ENCODE measurements at regions not wholly inside any gene's neighbourhood (a gene's known extent, or its start where the extent isn't known, plus 50 kb on each side); places are given as distances from the start of the nearest gene placed in this dataset.

GRCh38 chr14:87160989-87161388, 832.0 kb downstream of the GALC start:
- intact Hi-C loops (cut with DNase I, micrococcal nuclease): no loop called here
- Mint-ChIP-seq H3K9me3 (peaks cover 12% of the 10 kb centered on the region), H3K4me1 (ENCODE audit: low read depth) (no peaks in the 10 kb centered on the region), H3K27me3 (no peaks in the 10 kb centered on the region), H3K4me3 (no peak overlapping the region), H3K27ac (no peak overlapping the region), H3K36me3 (ENCODE audit: low read depth) (no peaks in the 10 kb centered on the region)
- Histone ChIP-seq H3K27ac (ENCODE audit: low read depth in 1 of 2, low read length in 2 of 2) (no peak overlapping the region), H3K27me3 (ENCODE audit: control insufficient read depth in 1 of 2, insufficient read depth in 2 of 2, low read length in 2 of 2) (no peaks in the 10 kb centered on the region), H3K4me3 (ENCODE audit: low read length) (no peak overlapping the region), H3K4me1 (ENCODE audit: insufficient read depth, low read length) (no peaks in the 10 kb centered on the region), H3K9me3 (ENCODE audit: control insufficient read depth in 1 of 2, insufficient read depth in 1 of 2, low read length in 2 of 2) (peaks cover 0 to 4% of the 10 kb centered on the region in 2 experiments), H3K36me3 (ENCODE audit: insufficient read depth, low read length) (no peaks in the 10 kb centered on the region)
- DNase-seq (no peak), ATAC-seq (ENCODE audit: poor library complexity) (no peak)
- ChIA-PET POLR2A (no interaction called here), CTCF (no interaction called here)
- TF ChIP-seq CTCF (IDR thresholded peaks at IDR 0.05): no peak

GRCh38 chr14:87158283-87158682, 834.7 kb downstream of the GALC start:
- Histone ChIP-seq H3K36me3 (ENCODE audit: insufficient read depth, low read length) (no peaks in the 10 kb centered on the region), H3K4me1 (ENCODE audit: insufficient read depth, low read length) (no peaks in the 10 kb centered on the region), H3K27me3 (ENCODE audit: control insufficient read depth in 1 of 2, insufficient read depth in 2 of 2, low read length in 2 of 2) (no peaks in the 10 kb centered on the region), H3K9me3 (ENCODE audit: control insufficient read depth in 1 of 2, insufficient read depth in 1 of 2, low read length in 2 of 2) (peaks cover 0 to 8% of the 10 kb centered on the region in 2 experiments), H3K27ac (ENCODE audit: low read depth in 1 of 2, low read length in 2 of 2) (no peak overlapping the region), H3K4me3 (ENCODE audit: low read length) (no peak overlapping the region)
- DNase-seq (no peak), ATAC-seq (ENCODE audit: poor library complexity) (no peak)
- no peak overlapping the region for H3K27ac Mint-ChIP-seq
- no peaks in the 10 kb centered on the region for H3K4me1 Mint-ChIP-seq (ENCODE audit: low read depth)
- POLR2A ChIA-PET: no interaction called here
- H3K36me3 Mint-ChIP-seq (ENCODE audit: low read depth): no peaks in the 10 kb centered on the region
- H3K4me3 Mint-ChIP-seq: no peak overlapping the region
- H3K27me3 Mint-ChIP-seq: no peaks in the 10 kb centered on the region
- no peak for TF ChIP-seq CTCF (IDR thresholded peaks at IDR 0.05)
- intact Hi-C loops (cut with DNase I, micrococcal nuclease): no loop called here
- peaks cover 8% of the 10 kb centered on the region for H3K9me3 Mint-ChIP-seq
- CTCF ChIA-PET: no interaction called here

- CTCF ChIA-PET: no interaction called here
- POLR2A ChIA-PET: no interaction called here
- H3K27ac ChIP-seq (ENCODE audit: low read depth in 1 of 2, low read length in 2 of 2): no peak overlapping the region
- no peaks in the 10 kb centered on the region for H3K27me3 Mint-ChIP-seq
- no peak overlapping the region for H3K27ac Mint-ChIP-seq
- no peak for TF ChIP-seq CTCF (IDR thresholded peaks at IDR 0.05)
- H3K4me3 ChIP-seq (ENCODE audit: low read length): no peak overlapping the region
- peaks cover 0 to 8% of the 10 kb centered on the region in 2 experiments for H3K9me3 ChIP-seq (ENCODE audit: control insufficient read depth in 1 of 2, insufficient read depth in 1 of 2, low read length in 2 of 2)
- H3K4me1 Mint-ChIP-seq (ENCODE audit: low read depth): no peaks in the 10 kb centered on the region
- H3K9me3 Mint-ChIP-seq: peaks cover 9% of the 10 kb centered on the region
- H3K36me3 Mint-ChIP-seq (ENCODE audit: low read depth): no peaks in the 10 kb centered on the region
- H3K4me3 Mint-ChIP-seq: no peak overlapping the region
- no peaks in the 10 kb centered on the region for H3K4me1 ChIP-seq (ENCODE audit: insufficient read depth, low read length)
- ATAC-seq (ENCODE audit: poor library complexity): no peak
- no peak for DNase-seq
- intact Hi-C loops (cut with DNase I, micrococcal nuclease): no loop called here
- no peaks in the 10 kb centered on the region for H3K27me3 ChIP-seq (ENCODE audit: control insufficient read depth in 1 of 2, insufficient read depth in 2 of 2, low read length in 2 of 2)
- H3K36me3 ChIP-seq (ENCODE audit: insufficient read depth, low read length): no peaks in the 10 kb centered on the region
Measured at GRCh38 chr14:87156878-87157277, 836.1 kb downstream of the GALC start.
